Non-pigmented ciliary epithelial cell (primary cell): ENCODE measurements at regions not wholly inside any gene's neighbourhood (a gene's known extent, or its start where the extent isn't known, plus 50 kb on each side); places are given as distances from the start of the nearest gene placed in this dataset.

Source experiments
- DNase-seq: peaks from one replicate; pipeline ENCODE4 v3.0.0-alpha.2; 2010; ENCODE audit warnings: low read depth

GRCh38 chr10:33813415-33813814 lies 478.9 kb upstream of the NRP1 start:
- DNase-seq: no peak

- DNase-seq: no peak
Observed at GRCh38 chr10:33812586-33812985, 478.1 kb upstream of the NRP1 start.

GRCh38 chr10:33810986-33811385 lies 476.5 kb upstream of the NRP1 start:
- DNase-seq: no peak

- DNase-seq: no peak
Observed at GRCh38 chr10:33809732-33810131, 475.3 kb upstream of the NRP1 start.

GRCh38 chr10:33808475-33808874 lies 474.0 kb upstream of the NRP1 start:
- DNase-seq: peak; percentile 20

- no peak for DNase-seq
Observed at GRCh38 chr10:33807531-33808359, 473.3 kb upstream of the NRP1 start.

GRCh38 chr10:33805831-33806230 lies 471.4 kb upstream of the NRP1 start:
- DNase-seq: no peak

- DNase-seq: no peak
Observed at GRCh38 chr10:33804584-33804983, 470.1 kb upstream of the NRP1 start.

- peak; percentile 46 for DNase-seq
Observed at GRCh38 chr10:33803248-33803647, 468.8 kb upstream of the NRP1 start.

- DNase-seq: no peak
Observed at GRCh38 chr10:33802566-33802965, 468.1 kb upstream of the NRP1 start.

GRCh38 chr10:33801705-33802104 lies 467.2 kb upstream of the NRP1 start:
- DNase-seq: peak; percentile 14

- DNase-seq: no peak
Observed at GRCh38 chr10:33800986-33801385, 466.5 kb upstream of the NRP1 start.

GRCh38 chr10:33800545-33800944 lies 466.1 kb upstream of the NRP1 start:
- no peak for DNase-seq

GRCh38 chr10:33799944-33800323 lies 465.5 kb upstream of the NRP1 start:
- DNase-seq: no peak

GRCh38 chr10:33799281-33799943 lies 464.9 kb upstream of the NRP1 start:
- DNase-seq: no peak

- no peak for DNase-seq
Observed at GRCh38 chr10:33798754-33799153, 464.3 kb upstream of the NRP1 start.

GRCh38 chr10:33796680-33797079 lies 462.2 kb upstream of the NRP1 start:
- no peak for DNase-seq

- DNase-seq: no peak
Observed at GRCh38 chr10:33795529-33795928, 461.1 kb upstream of the NRP1 start.

- no peak for DNase-seq
Observed at GRCh38 chr10:33794460-33794859, 460.0 kb upstream of the NRP1 start.

- no peak for DNase-seq
Observed at GRCh38 chr10:33793793-33794192, 459.3 kb upstream of the NRP1 start.

- no peak for DNase-seq
Observed at GRCh38 chr10:33791272-33791660, 456.8 kb upstream of the NRP1 start.

- DNase-seq: no peak
Observed at GRCh38 chr10:33790521-33791271, 456.2 kb upstream of the NRP1 start.

GRCh38 chr10:33783557-33783956 lies 449.1 kb upstream of the NRP1 start:
- no peak for DNase-seq
